Omental fat pad (tissue), 3 donors: ENCODE measurements at regions not wholly inside any gene's neighbourhood (a gene's known extent, or its start where the extent isn't known, plus 50 kb on each side); places are given as distances from the start of the nearest gene placed in this dataset.

Experiments used
- ATAC-seq: fragments of 150-250 bp; one replicate; pipeline ENCODE4 v1.9.1; 2016; ENCODE audit warnings: mild to moderate bottlenecking, moderate library complexity; ENCODE audit not compliant: low FRiP score
- DNase-seq: peaks from one replicate; pipeline ENCODE4 v3.0.0-alpha.2; 2019; ENCODE audit warnings: low spot score
- TF ChIP-seq, protein P1 (sequence below), 3 donors: fragments of 450-650 bp; IDR thresholded peaks; one replicate each; pipeline ENCODE4 v1.5.1; 2016 to 2017; ENCODE audit warnings: antibody characterized with exemption in 3 of 3, mild to moderate bottlenecking in 3 of 3, moderate library complexity in 2 of 3

DNA sequence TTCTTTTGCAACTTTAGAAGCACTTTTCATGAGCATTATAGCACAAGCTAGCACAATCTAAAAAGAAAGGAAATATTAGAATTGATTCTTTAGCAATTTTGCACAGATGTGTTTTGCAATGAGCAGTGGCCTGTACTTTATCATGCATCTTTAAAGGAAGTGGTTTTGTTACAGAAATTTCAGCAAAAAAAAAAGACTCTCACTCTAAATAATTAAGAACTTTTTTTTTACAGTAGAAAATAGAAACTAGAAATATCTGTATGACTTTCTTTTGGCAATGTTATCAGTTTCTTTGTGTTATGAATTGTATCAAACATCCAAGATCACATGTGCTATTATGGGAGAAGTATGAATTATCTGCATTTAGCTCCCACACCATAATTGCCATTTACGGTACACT lies 195.7 kb upstream of the KLF6 start:
- TF ChIP-seq, protein P1, sequence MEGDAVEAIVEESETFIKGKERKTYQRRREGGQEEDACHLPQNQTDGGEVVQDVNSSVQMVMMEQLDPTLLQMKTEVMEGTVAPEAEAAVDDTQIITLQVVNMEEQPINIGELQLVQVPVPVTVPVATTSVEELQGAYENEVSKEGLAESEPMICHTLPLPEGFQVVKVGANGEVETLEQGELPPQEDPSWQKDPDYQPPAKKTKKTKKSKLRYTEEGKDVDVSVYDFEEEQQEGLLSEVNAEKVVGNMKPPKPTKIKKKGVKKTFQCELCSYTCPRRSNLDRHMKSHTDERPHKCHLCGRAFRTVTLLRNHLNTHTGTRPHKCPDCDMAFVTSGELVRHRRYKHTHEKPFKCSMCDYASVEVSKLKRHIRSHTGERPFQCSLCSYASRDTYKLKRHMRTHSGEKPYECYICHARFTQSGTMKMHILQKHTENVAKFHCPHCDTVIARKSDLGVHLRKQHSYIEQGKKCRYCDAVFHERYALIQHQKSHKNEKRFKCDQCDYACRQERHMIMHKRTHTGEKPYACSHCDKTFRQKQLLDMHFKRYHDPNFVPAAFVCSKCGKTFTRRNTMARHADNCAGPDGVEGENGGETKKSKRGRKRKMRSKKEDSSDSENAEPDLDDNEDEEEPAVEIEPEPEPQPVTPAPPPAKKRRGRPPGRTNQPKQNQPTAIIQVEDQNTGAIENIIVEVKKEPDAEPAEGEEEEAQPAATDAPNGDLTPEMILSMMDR (IDR thresholded peaks at IDR 0.05): no peak
- no peak for ATAC-seq
- no peak for DNase-seq

DNA sequence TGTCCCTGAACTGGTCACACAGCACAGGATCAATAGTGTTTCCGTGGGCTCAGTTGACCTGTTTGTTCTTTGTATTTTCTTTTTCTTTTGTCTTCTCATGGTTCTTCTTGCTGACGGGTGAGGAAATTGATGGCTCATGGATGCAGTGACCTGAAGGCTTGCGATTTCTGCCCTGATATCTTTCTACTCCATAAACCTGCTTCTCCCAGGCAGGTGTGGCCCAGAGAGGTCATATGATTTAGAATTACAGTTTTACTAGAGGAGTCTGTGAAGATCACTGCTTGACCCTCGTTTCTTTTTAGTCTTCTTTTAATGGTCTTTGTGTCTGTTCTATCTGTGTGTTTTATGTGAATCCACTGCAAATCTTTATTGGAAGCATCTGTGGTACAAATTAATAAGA lies 195.1 kb upstream of the KLF6 start:
- TF ChIP-seq, protein P1 (IDR thresholded peaks at IDR 0.05): no peak
- no peak for DNase-seq
- ATAC-seq: no peak

DNA sequence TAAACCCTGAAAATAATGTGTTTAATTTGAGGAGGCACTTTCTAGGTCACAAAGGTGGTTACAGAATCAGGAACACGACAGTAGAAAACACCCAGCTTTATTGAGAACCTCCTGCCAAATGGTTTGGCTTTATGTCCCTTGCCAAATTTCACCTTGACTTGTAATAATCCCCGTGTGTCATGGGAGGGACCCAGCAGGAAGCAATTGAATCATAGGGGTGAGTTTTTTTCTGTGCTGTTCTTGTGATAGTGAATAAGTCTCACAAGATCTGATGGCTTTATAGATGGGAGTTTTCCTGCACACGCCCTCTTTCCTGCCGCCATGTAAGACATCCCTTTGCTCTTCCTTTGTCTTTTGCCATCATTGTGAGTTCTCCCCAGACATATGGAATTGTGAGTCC lies 193.8 kb upstream of the KLF6 start:
- DNase-seq (no peak), ATAC-seq (no peak)
- TF ChIP-seq, protein P1 (IDR thresholded peaks at IDR 0.05): no peak

DNA sequence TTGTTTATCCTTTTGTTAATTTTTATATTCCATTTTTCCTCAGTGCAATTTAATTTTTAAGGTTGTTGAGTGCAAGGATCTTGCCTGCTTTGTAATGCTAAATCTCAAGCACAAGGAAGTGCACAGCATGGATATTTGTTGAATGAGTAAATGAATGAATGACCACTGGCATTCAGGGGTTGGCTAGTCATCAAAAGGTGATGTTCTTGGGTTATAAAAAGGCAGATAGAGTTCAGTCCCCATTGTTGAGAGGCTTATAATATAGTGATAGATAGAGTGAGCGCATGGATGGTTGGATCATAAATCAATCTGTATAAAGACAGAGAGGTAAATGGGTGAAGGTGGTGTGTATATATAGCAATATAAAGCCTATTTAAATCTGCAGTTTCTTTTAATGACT lies 193.2 kb upstream of the KLF6 start:
- ATAC-seq: no peak
- DNase-seq: no peak
- TF ChIP-seq, protein P1 (IDR thresholded peaks at IDR 0.05): no peak

DNA sequence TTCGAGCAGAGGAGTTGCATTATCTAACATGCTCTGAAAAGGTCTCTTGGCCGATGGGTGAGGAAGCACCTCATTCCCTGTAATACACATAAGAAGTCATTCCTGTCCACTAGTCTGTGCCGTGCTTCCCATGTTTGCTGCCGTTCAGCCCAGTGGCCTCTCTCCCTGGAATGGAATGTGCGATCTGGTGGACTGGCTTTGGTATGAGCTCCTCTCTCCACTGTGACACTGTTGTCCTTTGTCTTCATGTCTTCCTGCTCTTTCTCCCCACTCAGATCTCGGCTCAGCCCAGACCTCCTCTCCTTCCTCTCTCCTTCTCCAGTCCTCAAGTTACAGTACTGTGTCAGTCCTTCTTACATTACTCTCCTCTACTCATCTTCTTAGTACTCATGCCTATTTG lies 192.8 kb upstream of the KLF6 start:
- ATAC-seq: no peak
- TF ChIP-seq, protein P1 (IDR thresholded peaks at IDR 0.05): no peak
- DNase-seq: no peak

DNA sequence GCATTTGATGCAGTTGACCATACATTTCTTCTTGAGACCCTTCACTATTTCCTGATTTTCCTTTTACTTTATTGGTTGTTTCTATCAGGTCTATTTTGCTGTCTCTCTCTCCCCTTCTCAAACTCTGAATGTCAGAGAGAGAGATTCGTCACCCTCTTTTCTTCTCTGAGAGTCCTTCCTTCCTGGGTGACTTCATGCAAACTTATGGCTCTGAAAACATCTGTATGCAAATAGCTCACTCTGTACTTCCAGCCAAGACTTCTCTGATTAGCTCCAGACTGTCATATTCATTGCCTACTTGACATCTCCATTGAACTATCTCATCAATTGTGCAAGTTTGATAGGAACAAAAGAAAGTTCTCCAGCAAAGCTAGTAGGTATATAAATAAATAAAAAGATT lies 191.7 kb upstream of the KLF6 start:
- TF ChIP-seq, protein P1 (IDR thresholded peaks at IDR 0.05): no peak
- no peak for ATAC-seq
- no peak for DNase-seq

DNA sequence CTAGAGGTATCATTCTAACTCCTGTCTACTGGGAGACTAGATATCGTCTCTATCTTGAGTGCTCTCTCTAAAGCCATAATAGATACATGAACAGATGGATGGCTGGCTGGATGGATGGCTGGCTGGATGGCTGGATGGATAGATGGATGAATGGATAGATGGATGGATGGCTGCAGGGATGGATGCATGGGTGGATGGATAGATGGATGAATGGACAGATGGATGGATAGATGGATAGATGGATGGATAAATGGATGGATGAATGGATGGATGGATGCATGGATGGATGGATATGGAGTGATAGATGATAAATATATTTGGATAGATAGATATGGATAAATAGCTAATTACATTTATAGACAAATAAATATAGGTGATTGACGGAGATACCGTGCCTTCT lies 191.2 kb upstream of the KLF6 start:
- no peak for DNase-seq
- TF ChIP-seq, protein P1 (IDR thresholded peaks at IDR 0.05): no peak
- ATAC-seq: no peak
